Daoy (cell line): ENCODE measurements at regions not wholly inside any gene's neighbourhood (a gene's known extent, or its start where the extent isn't known, plus 50 kb on each side); places are given as distances from the start of the nearest gene placed in this dataset.
A peak's percentile ranks its signal among the peaks of the same experiment; 100 is the strongest.
"Not testable (repeated sequence)": the region's sequence is repeated elsewhere in the genome, so short reads cannot be mapped to it uniquely, and the experiment has no call there.

Source experiments
- DNase-seq: peaks from one replicate; pipeline ENCODE4 v3.0.0-alpha.2; 2015; ENCODE audit warnings: low read depth

- DNase-seq, result no peak
These were observed 612.2 kb upstream of the VRK2 start for GRCh38 chr2:57434441-57434840.

GRCh38 chr2:57434972-57435371, 611.6 kb upstream of the VRK2 start:
- peak; percentile 38 for DNase-seq

GRCh38 chr2:57437077-57437476, 609.5 kb upstream of the VRK2 start:
- DNase-seq, result no peak

GRCh38 chr2:57440437-57440836, 606.2 kb upstream of the VRK2 start:
- no peak for DNase-seq

- no peak for DNase-seq
These were observed 603.5 kb upstream of the VRK2 start for GRCh38 chr2:57443086-57443485.

GRCh38 chr2:57443973-57444521, 602.6 kb upstream of the VRK2 start:
- peak; percentile 56 for DNase-seq

GRCh38 chr2:57444752-57445430, 601.7 kb upstream of the VRK2 start:
- peak; percentile 36 for DNase-seq

- no peak for DNase-seq
These were observed 597.8 kb upstream of the VRK2 start for GRCh38 chr2:57448816-57449215.

- DNase-seq, result peak; percentile 23
These were observed 596.4 kb upstream of the VRK2 start for GRCh38 chr2:57450170-57450569.

- DNase-seq, result no peak
These were observed 594.0 kb upstream of the VRK2 start for GRCh38 chr2:57452634-57453033.

- no peak for DNase-seq
These were observed 592.7 kb upstream of the VRK2 start for GRCh38 chr2:57453945-57454344.

- DNase-seq, result no peak
These were observed 586.0 kb upstream of the VRK2 start for GRCh38 chr2:57460396-57461276.

- no peak for DNase-seq
These were observed 585.0 kb upstream of the VRK2 start for GRCh38 chr2:57461624-57462023.

GRCh38 chr2:57465067-57465466, 581.5 kb upstream of the VRK2 start:
- DNase-seq, result peak; percentile 20

- no peak for DNase-seq
These were observed 580.6 kb upstream of the VRK2 start for GRCh38 chr2:57465967-57466366.

GRCh38 chr2:57475391-57475790, 571.2 kb upstream of the VRK2 start:
- no peak for DNase-seq

GRCh38 chr2:57479981-57480380, 566.6 kb upstream of the VRK2 start:
- no peak for DNase-seq

- DNase-seq, result no peak
These were observed 558.5 kb upstream of the VRK2 start for GRCh38 chr2:57488061-57488460.

GRCh38 chr2:57490741-57491140, 555.9 kb upstream of the VRK2 start:
- DNase-seq, result no peak

GRCh38 chr2:57491213-57491612, 555.4 kb upstream of the VRK2 start:
- DNase-seq, result no peak

GRCh38 chr2:57493966-57494365, 552.6 kb upstream of the VRK2 start:
- DNase-seq, result not testable (repeated sequence)

- DNase-seq, result peak; percentile 64
These were observed 549.0 kb upstream of the VRK2 start for GRCh38 chr2:57497489-57498096.
